Left lung (tissue), 4 donors: ENCODE measurements at regions not wholly inside any gene's neighbourhood (a gene's known extent, or its start where the extent isn't known, plus 50 kb on each side); places are given as distances from the start of the nearest gene placed in this dataset.
"Not testable (repeated sequence)": the region's sequence is repeated elsewhere in the genome, so short reads cannot be mapped to it uniquely, and the experiment has no call there.

Experiments
- ATAC-seq: fragments of 200-7000 bp; cut with Tn5 transposase; one replicate; pipeline ENCODE4 v1.9.1; 2020; ENCODE audit warnings: moderate library complexity
- DNase-seq, 4 donors: peaks; one replicate each; pipeline ENCODE4 v3.0.0-alpha.2; 2013 to 2020
- H3K27ac ChIP-seq, 2 donors: fragments of 200-600 bp; sonication (generic) in 1 of 2; one replicate each; pipeline versions ENCODE4 v1.5.0 to v1.8.0; 2020 to 2021
- H3K27me3 ChIP-seq, 2 donors: fragments of 200-600 bp; sonication (generic) in 1 of 2; one replicate each; pipeline versions ENCODE4 v1.5.0 to v1.8.0; 2020 to 2021
- H3K36me3 ChIP-seq, 2 donors: fragments of 200-600 bp; sonication (generic) in 1 of 2; one replicate each; pipeline versions ENCODE4 v1.5.0 to v1.8.0; 2020 to 2021
- H3K4me1 ChIP-seq, 2 donors: fragments of 200-600 bp; one replicate each; pipeline ENCODE4 v1.8.0; 2021
- H3K4me3 ChIP-seq, 2 donors: fragments of 200-600 bp; sonication (generic) in 1 of 2; one replicate each; pipeline versions ENCODE4 v1.5.0 to v1.8.0; 2020 to 2021; ENCODE audit warnings: mild to moderate bottlenecking in 1 of 2
- H3K9me3 ChIP-seq, 2 donors: fragments of 200-600 bp; sonication (generic) in 1 of 2; one replicate each; pipeline versions ENCODE4 v1.5.0 to v1.8.0; 2020 to 2021
- CTCF ChIP-seq, 2 donors: fragments of 200-600 bp; sonication (generic) in 1 of 2; IDR thresholded peaks; one replicate each; pipeline versions ENCODE4 v1.5.0 to v1.8.0; 2021; ENCODE audit warnings: antibody characterized with exemption in 2 of 2
- intact Hi-C, 2 donors: fragments of 100-400 bp; cut with DNase I; formaldehyde crosslinking; loops; one replicate each; pipeline versions ENCODE4 v1.11.2 to v1.14.2; 2022
- donor health status: DM: no; HTN: yes; CAD: no.
- donor health status: DM: no; HTN: no; CAD: no.

DNA sequence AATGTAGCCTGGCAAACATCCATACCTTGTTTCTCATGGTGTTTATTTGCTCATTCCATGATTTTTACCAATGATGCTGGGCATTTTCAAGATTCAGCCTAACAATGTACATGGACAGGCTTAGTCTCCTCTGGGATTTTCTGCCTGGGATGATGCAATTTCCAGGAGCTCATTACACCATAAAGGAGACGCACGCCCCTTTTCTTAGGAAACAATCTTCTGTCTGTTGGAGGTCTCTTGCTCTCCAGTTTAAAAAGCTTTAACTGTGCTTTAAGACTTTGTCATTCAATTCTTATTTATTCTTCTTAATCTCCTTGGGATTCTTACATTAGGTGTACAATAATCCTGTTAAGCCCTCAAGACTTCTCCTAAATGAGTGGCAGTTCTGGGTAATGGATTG lies 150.3 kb upstream of the NRP1 start:
- DNase-seq (peak in 1 of 4 donors; percentile 51), ATAC-seq (no peak)
- H3K4me3 ChIP-seq: no peak overlapping the region
- no peak for TF ChIP-seq CTCF (IDR thresholded peaks at IDR 0.05)
- no peaks in the 10 kb centered on the region for H3K9me3 ChIP-seq
- no peaks in the 10 kb centered on the region for H3K27me3 ChIP-seq
- intact Hi-C loops: no loop called here
- no peaks in the 10 kb centered on the region for H3K4me1 ChIP-seq
- no peaks in the 10 kb centered on the region for H3K36me3 ChIP-seq
- no peak overlapping the region for H3K27ac ChIP-seq

GRCh38 chr10:33483816-33484190 lies 149.3 kb upstream of the NRP1 start:
- H3K4me3 ChIP-seq: no peak overlapping the region
- intact Hi-C loops: no loop called here
- no peaks in the 10 kb centered on the region for H3K36me3 ChIP-seq
- no peak for TF ChIP-seq CTCF (IDR thresholded peaks at IDR 0.05)
- H3K4me1 ChIP-seq: no peaks in the 10 kb centered on the region
- H3K9me3 ChIP-seq: no peaks in the 10 kb centered on the region
- no peak for ATAC-seq
- no peak for DNase-seq
- no peak overlapping the region for H3K27ac ChIP-seq
- H3K27me3 ChIP-seq: no peaks in the 10 kb centered on the region

DNA sequence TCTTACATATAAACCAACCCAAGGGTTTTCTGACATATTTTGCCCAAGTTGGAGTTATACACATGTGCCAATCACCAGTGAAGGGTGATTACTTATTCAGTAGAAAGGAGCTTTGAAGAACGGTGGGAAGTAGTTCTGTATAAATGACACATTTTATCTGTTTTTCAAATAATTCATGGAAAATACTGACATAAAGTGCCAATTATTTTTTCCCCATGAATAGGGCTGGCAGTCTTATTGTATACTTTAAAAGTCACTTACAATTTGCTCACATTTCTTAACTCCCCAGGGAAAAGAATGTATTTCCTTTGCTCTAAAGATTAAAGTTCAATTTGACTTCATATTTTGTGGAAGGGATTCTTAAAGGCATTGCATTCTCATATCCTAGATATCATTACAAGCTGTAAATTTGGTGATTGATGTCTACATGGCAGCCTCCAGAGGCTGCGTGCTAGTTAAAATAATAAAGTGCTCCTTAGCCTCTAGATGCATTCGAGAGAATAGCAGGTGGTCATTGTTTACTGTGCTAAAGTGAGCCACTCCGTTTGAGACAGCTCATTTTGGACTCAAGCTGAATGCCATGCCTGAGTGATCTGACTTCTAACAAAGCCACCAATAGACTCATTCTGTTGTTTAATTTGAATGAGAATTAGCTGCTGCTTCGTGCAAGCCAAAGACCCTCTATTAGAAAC lies 148.8 kb upstream of the NRP1 start:
- intact Hi-C loops: no loop called here
- ATAC-seq (no peak), DNase-seq (no peak)
- Histone ChIP-seq H3K9me3 (no peaks in the 10 kb centered on the region), H3K4me3 (no peak overlapping the region), H3K27ac (no peak overlapping the region), H3K36me3 (no peaks in the 10 kb centered on the region), H3K4me1 (no peaks in the 10 kb centered on the region), H3K27me3 (no peaks in the 10 kb centered on the region)
- no peak for TF ChIP-seq CTCF (IDR thresholded peaks at IDR 0.05)

- no peaks in the 10 kb centered on the region for H3K36me3 ChIP-seq
- no peak for TF ChIP-seq CTCF (IDR thresholded peaks at IDR 0.05)
- no peaks in the 10 kb centered on the region for H3K27me3 ChIP-seq
- no peak overlapping the region for H3K4me3 ChIP-seq
- ATAC-seq (no peak), DNase-seq (no peak)
- intact Hi-C loops: no loop called here
- no peaks in the 10 kb centered on the region for H3K4me1 ChIP-seq
- H3K9me3 ChIP-seq: no peaks in the 10 kb centered on the region
- H3K27ac ChIP-seq: no peak overlapping the region
Observed at GRCh38 chr10:33482486-33482885, 148.0 kb upstream of the NRP1 start.

DNA sequence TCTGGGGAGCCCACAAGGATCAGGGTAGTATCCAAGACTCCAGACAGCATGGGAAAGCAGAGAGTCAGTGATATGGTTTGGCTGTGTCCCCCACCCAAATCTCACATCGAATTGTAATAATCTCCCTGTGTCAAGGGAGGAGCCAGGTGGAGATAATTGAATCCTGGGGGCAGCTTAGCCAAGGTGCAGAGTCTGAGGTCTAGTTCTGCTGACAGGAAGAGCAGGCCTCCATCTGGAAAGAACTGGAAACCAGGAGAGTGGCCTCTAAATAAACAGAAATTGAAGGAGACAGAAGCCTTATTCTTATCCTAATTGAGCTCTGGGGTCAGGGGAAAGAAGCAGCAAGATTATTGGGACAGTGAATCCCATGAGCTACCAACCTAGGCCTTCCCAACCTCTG lies 146.7 kb upstream of the NRP1 start:
- ATAC-seq (no peak), DNase-seq (no peak)
- Histone ChIP-seq H3K36me3 (no peaks in the 10 kb centered on the region), H3K4me1 (no peaks in the 10 kb centered on the region), H3K9me3 (no peaks in the 10 kb centered on the region), H3K27me3 (no peaks in the 10 kb centered on the region), H3K4me3 (no peak overlapping the region), H3K27ac (no peak overlapping the region)
- intact Hi-C loops: no loop called here
- no peak for TF ChIP-seq CTCF (IDR thresholded peaks at IDR 0.05)

DNA sequence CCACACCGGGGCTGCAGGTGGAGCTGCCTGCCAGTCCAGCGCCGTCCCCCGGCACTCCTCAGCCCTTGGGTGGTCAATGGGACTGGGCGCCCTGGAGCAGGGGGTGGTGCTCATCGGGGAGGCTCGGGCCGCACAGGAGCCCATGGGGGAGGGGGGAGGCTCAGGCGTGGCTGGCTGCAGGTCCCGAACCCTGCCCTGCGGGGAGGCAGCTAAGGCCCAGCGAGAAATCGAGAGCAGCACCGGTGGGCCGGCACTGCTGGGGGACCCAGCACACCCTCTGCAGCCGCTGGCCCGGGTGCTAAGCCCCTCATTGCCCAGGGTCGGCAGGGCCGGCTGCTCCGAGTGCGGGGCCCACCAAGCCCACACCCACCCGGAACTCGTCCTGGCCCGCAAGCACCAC lies 145.9 kb upstream of the NRP1 start:
- H3K9me3 ChIP-seq, H3K4me3 ChIP-seq, H3K27ac ChIP-seq, intact Hi-C loops, H3K27me3 ChIP-seq, H3K4me1 ChIP-seq, ATAC-seq, H3K36me3 ChIP-seq: not testable (repeated sequence)
- peak in 1 of 4 donors; percentile 73 for DNase-seq
